Adrenal gland (tissue), 5 donors: ENCODE measurements at regions not wholly inside any gene's neighbourhood (a gene's known extent, or its start where the extent isn't known, plus 50 kb on each side); places are given as distances from the start of the nearest gene placed in this dataset.

Experiments
- CTCF ChIP-seq, 6 experiments: fragments of 450-650 bp in 4 of 6; fragments of 200-600 bp in 2 of 6; sonication (generic) in 1 of 6; IDR thresholded peaks; 1 replicate in 5 of 6; 2 replicates in 1 of 6; pipeline versions ENCODE4 v1.5.1 to v1.8.0; 2016 to 2021; ENCODE audit warnings: antibody characterized with exemption in 6 of 6, mild to moderate bottlenecking in 2 of 6, moderate library complexity in 1 of 6
- POLR2A ChIP-seq, 2 donors: fragments of 450-650 bp; IDR thresholded peaks; one replicate each; pipeline ENCODE4 v1.6.1; 2017; ENCODE audit warnings: antibody characterized with exemption in 2 of 2, mild to moderate bottlenecking in 2 of 2, moderate library complexity in 1 of 2
- donor health status: DM: no; HTN: no; CAD: no.

DNA sequence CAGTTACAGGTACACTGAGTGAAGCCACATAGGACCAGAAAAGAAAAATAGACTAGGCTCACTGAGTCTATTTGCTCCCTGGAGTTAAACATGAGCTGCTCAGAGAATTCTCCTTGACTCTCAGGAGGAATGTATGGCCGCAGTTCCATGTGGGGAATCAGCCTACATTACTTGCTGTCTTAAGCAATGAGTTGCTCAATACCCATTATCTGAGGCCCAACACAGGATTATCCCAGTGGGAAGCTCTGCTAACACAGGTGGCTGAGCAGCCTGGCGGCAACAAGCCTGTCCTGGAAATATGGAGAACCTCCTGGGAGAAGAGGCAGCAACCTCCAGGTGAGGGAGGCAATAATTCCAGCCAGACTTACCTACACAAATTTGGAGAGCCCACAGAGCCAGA is 177.5 kb upstream of the NREP start:
- TF ChIP-seq POLR2A (IDR thresholded peaks at IDR 0.05): no peak
- TF ChIP-seq CTCF (IDR thresholded peaks at IDR 0.05): no peak
